Mesendoderm (in vitro differentiated cells): ENCODE measurements at regions not wholly inside any gene's neighbourhood (a gene's known extent, or its start where the extent isn't known, plus 50 kb on each side); places are given as distances from the start of the nearest gene placed in this dataset.

ENCODE experiments used
- DNase-seq: peaks from one replicate; pipeline ENCODE4 v3.0.0; 2013
- H2AK5ac ChIP-seq: 2 replicates; pipeline ENCODE4 v1.6.1; 2013; ENCODE audit warnings: low read length, inconsistent platforms
- H2BK120ac ChIP-seq: 2 replicates; pipeline ENCODE4 v1.6.1; 2013; ENCODE audit warnings: low read depth, mild to moderate bottlenecking, low read length, moderate library complexity, mixed read lengths
- H2BK15ac ChIP-seq: replicated peaks from 2 replicates; pipeline ENCODE4 v1.6.1; 2013; ENCODE audit warnings: low read depth, mild to moderate bottlenecking, moderate library complexity
- H2BK5ac ChIP-seq: 2 replicates; pipeline ENCODE4 v1.6.1; 2013; ENCODE audit warnings: low read length, inconsistent platforms
- H3K18ac ChIP-seq: 2 replicates; pipeline ENCODE4 v1.6.1; 2013; ENCODE audit warnings: mild to moderate bottlenecking, low read length, mixed read lengths
- H3K23ac ChIP-seq: one replicate; pipeline ENCODE4 v1.6.1; 2013; ENCODE audit warnings: low read length
- H3K27ac ChIP-seq: 2 replicates; pipeline ENCODE4 v1.5.1; 2013; ENCODE audit warnings: low read depth, mild to moderate bottlenecking, inconsistent platforms, low read length, moderate library complexity
- H3K27me3 ChIP-seq: 2 replicates; pipeline ENCODE4 v1.6.1; 2013; ENCODE audit warnings: low read length, control low read depth, mild to moderate bottlenecking, inconsistent platforms; ENCODE audit not compliant: insufficient read depth, poor library complexity
- H3K36me3 ChIP-seq: 2 replicates; pipeline ENCODE4 v1.6.1; 2013; ENCODE audit warnings: low read length, inconsistent platforms; ENCODE audit not compliant: control insufficient read depth, insufficient read depth
- H3K4ac ChIP-seq: one replicate; pipeline ENCODE4 v1.6.1; 2013; ENCODE audit warnings: low read depth, mild to moderate bottlenecking, low read length, moderate library complexity
- H3K4me1 ChIP-seq: 2 replicates; pipeline ENCODE4 v1.6.1; 2013; ENCODE audit warnings: low read depth, low read length, inconsistent platforms; ENCODE audit not compliant: control insufficient read depth
- H3K4me2 ChIP-seq: 2 replicates; pipeline ENCODE4 v1.6.1; 2013; ENCODE audit warnings: low read length
- H3K4me3 ChIP-seq: 2 replicates; pipeline ENCODE4 v1.5.1; 2013; ENCODE audit warnings: mild to moderate bottlenecking, low read length
- H3K56ac ChIP-seq: one replicate; pipeline ENCODE4 v1.6.1; 2013; ENCODE audit warnings: low read length
- H3K79me1 ChIP-seq: 2 replicates; pipeline ENCODE4 v1.6.1; 2013; ENCODE audit warnings: low read length, inconsistent platforms
- H3K79me2 ChIP-seq: 2 replicates; pipeline ENCODE4 v1.6.1; 2013; ENCODE audit warnings: mild to moderate bottlenecking, low read length; ENCODE audit not compliant: control insufficient read depth, insufficient read depth
- H3K9ac ChIP-seq: 2 replicates; pipeline ENCODE4 v1.6.1; 2013; ENCODE audit warnings: low read length, inconsistent platforms
- H4K5ac ChIP-seq: one replicate; pipeline ENCODE4 v1.6.1; 2013; ENCODE audit warnings: low read length
- H4K8ac ChIP-seq: one replicate; pipeline ENCODE4 v1.6.1; 2013; ENCODE audit warnings: low read depth, mild to moderate bottlenecking, control low read depth, low read length, moderate library complexity
- whole genome bisulfite sequencing: extraction: QIAGEN DNeasy Blood & Tissue Kit; methylation state at CpG from one replicate; pipeline ENCODE4 v1.1.7; 2013; ENCODE audit warnings: low lambda C conversion rate, missing lambda C conversion rate; ENCODE audit not compliant: insufficient coverage; ENCODE audit errors: extremely low coverage; 5-methylcytosine and 5-hydroxymethylcytosine counted together

- H3K79me2 ChIP-seq = no peaks in the 10 kb centered on the region
- H3K23ac ChIP-seq = no peak overlapping the region
- H2BK5ac ChIP-seq = no peak overlapping the region
- peak; percentile 37 for DNase-seq
- H2BK120ac ChIP-seq = no peak overlapping the region
- no peak overlapping the region for H3K27ac ChIP-seq
- H3K18ac ChIP-seq = no peak overlapping the region
- H3K4me1 ChIP-seq = no peaks in the 10 kb centered on the region
- no peak overlapping the region for H2AK5ac ChIP-seq
- H3K9ac ChIP-seq = no peak overlapping the region
- no peaks in the 10 kb centered on the region for H3K27me3 ChIP-seq
- no peaks in the 10 kb centered on the region for H3K36me3 ChIP-seq
- H3K4ac ChIP-seq = no peak overlapping the region
- no CpG with 5 or more reads among the region's 3 CpGs for WGBS
- no peak overlapping the region for H3K56ac ChIP-seq
- no peak overlapping the region for H4K8ac ChIP-seq
- H3K79me1 ChIP-seq = no peaks in the 10 kb centered on the region
- no peak overlapping the region for H3K4me3 ChIP-seq
- H3K4me2 ChIP-seq = no peak overlapping the region
- no peak overlapping the region for H4K5ac ChIP-seq
- H2BK15ac ChIP-seq = no peak overlapping the region
Measured at GRCh38 chr13:76538004-76538403, 348.2 kb downstream of the KCTD12 start.

- Histone ChIP-seq H3K79me2 (no peaks in the 10 kb centered on the region), H4K5ac (no peak overlapping the region), H2BK5ac (no peak overlapping the region), H2BK15ac (no peak overlapping the region), H2BK120ac (no peak overlapping the region), H3K4me2 (no peak overlapping the region), H3K56ac (no peak overlapping the region), H3K4me1 (no peaks in the 10 kb centered on the region), H3K4me3 (no peak overlapping the region), H3K27me3 (no peaks in the 10 kb centered on the region), H3K36me3 (no peaks in the 10 kb centered on the region), H3K27ac (no peak overlapping the region), H2AK5ac (no peak overlapping the region), H3K9ac (no peak overlapping the region), H3K79me1 (no peaks in the 10 kb centered on the region), H3K18ac (no peak overlapping the region), H3K23ac (no peak overlapping the region), H3K4ac (no peak overlapping the region), H4K8ac (no peak overlapping the region)
- DNase-seq = no peak
- WGBS = no CpG with 5 or more reads among the region's 2 CpGs
Measured at GRCh38 chr13:76533251-76533650, 353.0 kb downstream of the KCTD12 start.

DNA sequence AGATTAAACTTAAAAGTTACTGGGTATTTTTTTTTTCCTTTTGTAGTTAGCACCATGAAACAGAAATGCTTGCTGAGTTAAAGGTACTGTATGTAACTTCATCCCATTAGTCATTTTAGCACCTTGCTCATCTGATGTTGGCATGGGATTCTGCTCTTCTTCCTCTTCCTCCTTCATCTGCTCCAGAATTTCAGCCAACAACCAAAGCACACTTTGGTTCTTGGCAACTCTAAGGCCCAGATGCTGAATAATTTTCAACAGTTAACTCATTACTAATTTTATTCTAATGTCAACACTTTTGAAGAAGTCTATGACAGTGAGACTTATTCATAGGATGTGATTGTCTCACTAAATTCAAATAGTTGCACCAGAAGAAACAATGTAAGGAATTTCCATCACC, 359.2 kb downstream of the KCTD12 start:
- Histone ChIP-seq H3K4me1 (no peaks in the 10 kb centered on the region), H2BK15ac (no peak overlapping the region), H4K5ac (no peak overlapping the region), H2BK120ac (no peak overlapping the region), H3K79me2 (no peaks in the 10 kb centered on the region), H3K27ac (no peak overlapping the region), H2AK5ac (no peak overlapping the region), H4K8ac (no peak overlapping the region), H3K23ac (no peak overlapping the region), H3K56ac (no peak overlapping the region), H3K27me3 (no peaks in the 10 kb centered on the region), H3K9ac (no peak overlapping the region), H3K4ac (no peak overlapping the region), H3K79me1 (no peaks in the 10 kb centered on the region), H2BK5ac (no peak overlapping the region), H3K4me3 (no peak overlapping the region), H3K18ac (no peak overlapping the region), H3K36me3 (no peaks in the 10 kb centered on the region), H3K4me2 (no peak overlapping the region)
- no peak for DNase-seq

- peak; percentile 18 for DNase-seq
- no peaks in the 10 kb centered on the region for H3K4me1 ChIP-seq
- H3K23ac ChIP-seq = no peak overlapping the region
- no peak overlapping the region for H3K4ac ChIP-seq
- no peaks in the 10 kb centered on the region for H3K79me1 ChIP-seq
- no peak overlapping the region for H2AK5ac ChIP-seq
- no peak overlapping the region for H3K56ac ChIP-seq
- no peak overlapping the region for H3K18ac ChIP-seq
- H3K4me2 ChIP-seq = no peak overlapping the region
- H2BK120ac ChIP-seq = no peak overlapping the region
- no CpG with 5 or more reads among the region's 2 CpGs for WGBS
- H2BK15ac ChIP-seq = no peak overlapping the region
- H3K27ac ChIP-seq = no peak overlapping the region
- no peaks in the 10 kb centered on the region for H3K79me2 ChIP-seq
- no peak overlapping the region for H3K9ac ChIP-seq
- no peaks in the 10 kb centered on the region for H3K27me3 ChIP-seq
- H3K36me3 ChIP-seq = no peaks in the 10 kb centered on the region
- H4K5ac ChIP-seq = no peak overlapping the region
- H4K8ac ChIP-seq = no peak overlapping the region
- H3K4me3 ChIP-seq = no peak overlapping the region
- no peak overlapping the region for H2BK5ac ChIP-seq
Measured at GRCh38 chr13:76523740-76524340, 362.4 kb downstream of the KCTD12 start.

DNA sequence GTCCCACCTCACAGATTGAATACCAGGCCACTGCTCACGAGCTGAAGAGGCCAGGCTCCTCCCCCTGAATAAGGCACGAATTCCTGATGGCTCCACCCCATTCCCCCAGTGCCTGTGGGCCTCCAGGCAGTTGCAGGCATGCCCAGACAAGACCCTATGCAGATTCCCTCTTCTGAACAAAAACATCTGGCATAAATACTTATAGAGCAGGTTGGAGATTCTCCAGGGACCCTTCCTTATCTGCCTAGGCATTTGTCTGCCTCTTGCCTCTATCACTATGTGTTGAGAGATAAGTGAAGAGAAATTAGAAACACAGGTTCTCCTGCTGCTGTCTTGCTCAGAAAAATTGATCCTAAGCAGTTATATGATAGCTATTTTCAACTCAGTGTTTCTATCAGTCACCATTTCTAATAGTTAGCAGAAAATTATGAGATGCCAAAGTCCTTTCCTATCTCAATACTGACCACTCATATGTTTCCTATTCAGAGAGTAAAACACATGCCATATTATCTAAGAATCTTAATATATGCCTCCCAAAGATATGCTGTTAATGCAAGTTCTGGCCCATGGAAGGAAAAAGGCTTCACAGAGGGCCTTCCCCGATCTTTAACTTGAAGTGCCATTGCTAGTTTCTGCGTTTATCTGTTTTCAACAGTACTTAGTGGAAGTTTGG, 364.0 kb downstream of the KCTD12 start:
- Histone ChIP-seq H3K4me3 (no peak overlapping the region), H3K4me1 (no peaks in the 10 kb centered on the region), H2BK5ac (no peak overlapping the region), H3K4ac (peak overlapping the region; percentile 9), H2BK120ac (no peak overlapping the region), H3K9ac (no peak overlapping the region), H3K36me3 (no peaks in the 10 kb centered on the region), H3K4me2 (no peak overlapping the region), H2AK5ac (no peak overlapping the region), H3K23ac (no peak overlapping the region), H4K8ac (peak overlapping the region; percentile 39), H3K27me3 (no peaks in the 10 kb centered on the region), H3K79me2 (no peaks in the 10 kb centered on the region), H4K5ac (no peak overlapping the region), H3K56ac (no peak overlapping the region), H3K79me1 (no peaks in the 10 kb centered on the region), H2BK15ac (no peak overlapping the region), H3K18ac (no peak overlapping the region), H3K27ac (no peak overlapping the region)
- whole genome bisulfite sequencing = no CpG with 5 or more reads among the region's 4 CpGs
- DNase-seq = peak; percentile 70

- Histone ChIP-seq H3K4ac (no peak overlapping the region), H3K9ac (no peak overlapping the region), H3K79me2 (no peaks in the 10 kb centered on the region), H3K18ac (no peak overlapping the region), H3K27ac (no peak overlapping the region), H3K4me2 (no peak overlapping the region), H3K27me3 (no peaks in the 10 kb centered on the region), H4K5ac (no peak overlapping the region), H3K79me1 (no peaks in the 10 kb centered on the region), H2BK120ac (no peak overlapping the region), H2BK5ac (no peak overlapping the region), H3K4me3 (no peak overlapping the region), H4K8ac (no peak overlapping the region), H3K36me3 (no peaks in the 10 kb centered on the region), H3K23ac (no peak overlapping the region), H2BK15ac (no peak overlapping the region), H2AK5ac (no peak overlapping the region), H3K56ac (no peak overlapping the region), H3K4me1 (no peaks in the 10 kb centered on the region)
- no CpG with 5 or more reads among the region's 7 CpGs for WGBS
- no peak for DNase-seq
Measured at GRCh38 chr13:76519685-76520084, 366.5 kb downstream of the KCTD12 start.
